GM12872 (cell line): ENCODE measurements at regions not wholly inside any gene's neighbourhood (a gene's known extent, or its start where the extent isn't known, plus 50 kb on each side); places are given as distances from the start of the nearest gene placed in this dataset.

Source experiments
- CTCF ChIP-seq: IDR thresholded peaks from 3 replicates; pipeline ENCODE4 v1.5.1; 2011; ENCODE audit warnings: low read depth, mild to moderate bottlenecking, low read length, moderate library complexity; ENCODE audit not compliant: insufficient read depth

DNA sequence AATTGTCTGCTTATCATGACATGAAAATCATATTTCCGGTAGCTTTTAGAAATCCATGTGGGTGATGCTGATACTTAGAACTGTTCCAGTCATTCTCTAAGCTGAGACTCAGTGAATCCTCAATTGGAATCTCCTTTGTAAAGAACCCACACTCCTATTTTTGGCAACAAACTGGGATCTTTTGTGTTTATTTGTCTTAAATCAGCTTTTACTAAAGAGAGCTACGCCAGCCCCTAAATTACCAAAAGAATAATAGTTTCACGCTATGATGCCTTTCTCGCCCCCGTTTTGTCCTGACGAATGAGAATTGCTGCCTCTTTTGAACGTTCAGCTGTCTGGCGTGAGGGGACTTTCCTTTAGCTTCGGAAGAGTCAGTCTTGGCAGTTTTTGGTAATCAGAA is 195.9 kb downstream of the SHOX start:
- no peak for TF ChIP-seq CTCF

DNA sequence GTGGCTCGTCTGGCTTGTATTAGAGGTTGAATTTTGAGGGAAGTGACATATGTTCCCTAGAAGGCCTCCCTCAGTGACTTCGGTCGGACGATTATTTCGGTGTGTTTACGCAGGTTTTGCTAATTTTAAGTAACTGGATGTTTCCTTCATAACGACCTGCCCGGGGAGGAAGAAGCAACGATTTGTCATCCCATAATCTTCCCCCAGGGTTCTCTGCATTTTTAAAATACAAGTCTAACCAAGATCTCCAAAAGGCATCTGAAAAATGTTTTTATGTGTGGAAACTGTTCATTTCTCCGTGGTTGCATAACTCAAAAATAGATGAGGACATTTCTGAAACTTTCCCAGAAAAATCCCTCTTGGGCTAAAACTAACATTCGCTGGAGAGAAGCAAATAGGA is 195.4 kb downstream of the SHOX start:
- no peak for TF ChIP-seq CTCF

- no peak for TF ChIP-seq CTCF
Observed at GRCh38 chrX:821327-822107, 190.9 kb downstream of the SHOX start.

GRCh38 chrX:819684-820083 is 189.1 kb downstream of the SHOX start:
- no peak for TF ChIP-seq CTCF

DNA sequence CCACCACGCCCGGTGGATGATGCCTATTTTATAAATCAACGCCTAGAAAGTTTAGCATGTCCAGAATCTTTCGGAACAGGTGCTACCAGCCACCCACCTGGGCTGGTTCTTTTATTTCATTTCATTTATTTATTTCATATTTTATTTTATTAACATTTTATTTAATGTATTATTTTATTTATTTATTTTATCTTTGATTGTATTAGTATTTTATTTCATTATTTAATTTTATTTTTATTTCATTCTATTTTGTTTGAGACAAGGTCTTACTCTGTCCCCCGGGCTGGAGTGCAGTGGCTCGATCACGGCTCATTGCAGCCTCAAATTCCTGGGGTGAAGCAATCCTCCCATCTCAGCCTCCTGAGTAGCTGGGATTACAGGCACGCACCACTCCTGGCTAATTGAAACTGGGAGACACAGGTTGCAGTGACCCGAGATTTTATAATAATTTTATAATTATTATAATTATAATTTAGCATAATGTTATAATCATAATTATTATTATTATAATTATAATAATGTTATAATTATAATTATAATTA is 187.2 kb downstream of the SHOX start:
- TF ChIP-seq CTCF = no peak

- TF ChIP-seq CTCF = no peak
Observed at GRCh38 chrX:816411-816810, 185.8 kb downstream of the SHOX start.

DNA sequence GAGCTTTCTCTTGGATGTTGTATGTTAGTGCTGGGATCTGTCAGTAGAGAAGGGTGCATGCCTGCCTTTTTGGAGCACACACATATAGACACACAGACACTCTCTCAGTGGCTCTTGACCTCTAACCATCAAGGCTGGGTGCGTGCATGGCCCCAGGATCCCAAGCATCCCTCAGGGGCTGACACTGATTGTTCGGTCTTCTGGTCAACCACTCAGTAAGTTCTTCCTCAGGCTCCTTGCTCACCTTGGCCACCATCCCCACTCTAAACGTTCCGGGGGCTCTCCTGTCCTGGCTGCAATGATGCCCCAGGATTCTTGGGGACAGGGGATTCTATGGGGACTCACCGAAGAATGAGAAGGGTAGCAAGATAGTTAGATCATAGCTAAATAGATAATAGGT is 179.6 kb downstream of the SHOX start:
- no peak for TF ChIP-seq CTCF
